PC-3 (cell line): ENCODE measurements at regions not wholly inside any gene's neighbourhood (a gene's known extent, or its start where the extent isn't known, plus 50 kb on each side); places are given as distances from the start of the nearest gene placed in this dataset.

Experiments
- EZH2 ChIP-seq: fragments of 300-600 bp; sonication (generic); IDR thresholded peaks from one replicate; pipeline ENCODE4 v1.6.1; 2017; ENCODE audit warnings: antibody characterized with exemption, mild to moderate bottlenecking, low read length; ENCODE audit not compliant: unreplicated experiment
- TF ChIP-seq, protein P1 (sequence below): fragments of 300-600 bp; sonication (generic); conservative IDR thresholded peaks from 2 replicates; pipeline ENCODE4 v1.5.1; 2017; ENCODE audit warnings: antibody characterized with exemption, low read depth, mild to moderate bottlenecking, low read length

DNA sequence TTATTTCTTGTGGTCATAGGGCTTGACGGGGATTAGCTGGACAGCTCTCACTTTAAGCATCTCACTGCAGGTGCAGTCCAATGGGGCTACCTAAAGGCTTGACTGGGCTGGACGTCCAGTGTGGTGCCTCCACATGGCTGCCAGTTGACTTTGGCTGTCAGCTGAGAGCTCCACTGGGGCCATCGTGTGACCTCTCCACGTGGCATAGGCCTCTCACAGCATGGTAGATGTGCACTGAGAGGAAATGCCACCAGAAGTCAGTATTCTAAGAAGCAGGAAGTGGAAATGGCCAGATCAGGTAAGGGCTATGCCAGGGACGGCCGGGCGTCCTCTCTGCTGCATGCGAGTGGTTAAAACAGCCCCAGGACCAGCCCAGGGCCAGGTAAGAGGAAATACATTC, 105.2 kb upstream of the TWIST2 start:
- TF ChIP-seq, protein P1, sequence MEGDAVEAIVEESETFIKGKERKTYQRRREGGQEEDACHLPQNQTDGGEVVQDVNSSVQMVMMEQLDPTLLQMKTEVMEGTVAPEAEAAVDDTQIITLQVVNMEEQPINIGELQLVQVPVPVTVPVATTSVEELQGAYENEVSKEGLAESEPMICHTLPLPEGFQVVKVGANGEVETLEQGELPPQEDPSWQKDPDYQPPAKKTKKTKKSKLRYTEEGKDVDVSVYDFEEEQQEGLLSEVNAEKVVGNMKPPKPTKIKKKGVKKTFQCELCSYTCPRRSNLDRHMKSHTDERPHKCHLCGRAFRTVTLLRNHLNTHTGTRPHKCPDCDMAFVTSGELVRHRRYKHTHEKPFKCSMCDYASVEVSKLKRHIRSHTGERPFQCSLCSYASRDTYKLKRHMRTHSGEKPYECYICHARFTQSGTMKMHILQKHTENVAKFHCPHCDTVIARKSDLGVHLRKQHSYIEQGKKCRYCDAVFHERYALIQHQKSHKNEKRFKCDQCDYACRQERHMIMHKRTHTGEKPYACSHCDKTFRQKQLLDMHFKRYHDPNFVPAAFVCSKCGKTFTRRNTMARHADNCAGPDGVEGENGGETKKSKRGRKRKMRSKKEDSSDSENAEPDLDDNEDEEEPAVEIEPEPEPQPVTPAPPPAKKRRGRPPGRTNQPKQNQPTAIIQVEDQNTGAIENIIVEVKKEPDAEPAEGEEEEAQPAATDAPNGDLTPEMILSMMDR: no peak
- no peak for TF ChIP-seq EZH2
